ENCODE measurements at regions not wholly inside any gene's neighbourhood (a gene's known extent, or its start where the extent isn't known, plus 50 kb on each side); places are given as distances from the start of the nearest gene placed in this dataset.

DNA sequence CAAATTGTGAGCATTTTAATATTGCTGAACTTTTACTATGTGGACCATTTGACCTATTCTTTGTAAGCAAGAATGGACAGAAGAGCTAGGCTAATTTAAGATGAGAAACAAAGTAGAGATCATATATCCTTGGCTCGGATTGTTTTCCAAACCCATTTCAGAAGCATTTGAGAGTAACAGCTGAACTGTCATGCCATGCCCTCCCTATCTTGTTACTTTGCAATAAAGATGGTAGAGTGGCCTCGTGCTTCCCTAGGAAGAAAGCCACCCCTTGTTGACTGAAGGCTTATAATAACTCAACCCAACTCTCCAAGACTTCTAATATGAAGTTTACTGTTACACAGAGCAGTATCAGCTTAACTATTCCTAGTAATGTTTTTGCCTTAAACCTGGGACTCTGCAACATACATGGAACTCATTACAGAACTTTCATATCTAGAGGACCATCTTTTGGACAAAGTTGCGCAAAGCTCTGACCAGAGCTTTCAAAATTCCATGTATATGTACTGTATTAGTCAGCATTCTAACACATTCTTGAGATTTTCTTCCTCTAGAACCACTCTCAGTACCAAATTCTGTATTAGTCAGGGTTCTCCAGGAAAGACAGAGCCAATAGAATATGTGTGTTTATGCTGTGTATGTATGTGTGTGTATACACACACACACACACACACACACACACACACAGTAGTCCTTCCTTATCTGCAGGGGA, 68.7 kb downstream of the ADAMTS1 start:
- Histone ChIP-seq H3K9me1 (ENCODE audit: insufficient read depth, low read length) (no peaks in the 10 kb centered on the region), H2BK20ac (ENCODE audit: low read depth, low read length) (peak overlapping the region; percentile 78), H3K27me3 (ENCODE audit: control insufficient read depth, insufficient read depth, low read length) (no peaks in the 10 kb centered on the region), H2AK9ac (replicated peaks; ENCODE audit: low read depth, low read length, poor library complexity) (no peak overlapping the region), H3K56ac (ENCODE audit: extremely low read depth, insufficient read depth, low read length) (no peak overlapping the region), H4K91ac (ENCODE audit: insufficient read depth, low read depth, low read length) (0 out of 2 replicates have a peak overlapping the region, but pooled peaks have one; percentile 19), H3K9ac (ENCODE audit: low read depth, low read length) (no peak overlapping the region), H3K27ac (ENCODE audit: insufficient read depth, low read length) (no peak overlapping the region), H3K4ac (ENCODE audit: low read depth, low read length) (peak overlapping the region; percentile 55; the same call in 1 of the 2 replicates), H3K9me3 (ENCODE audit: control insufficient read depth, insufficient read depth, low read length) (no peaks in the 10 kb centered on the region), H4K20me1 (ENCODE audit: insufficient read depth, low read length) (no peaks in the 10 kb centered on the region), H2BK120ac (ENCODE audit: low read depth, low read length) (peak overlapping the region; percentile 50; the same call in 1 of the 2 replicates), H3K4me1 (ENCODE audit: control insufficient read depth, insufficient read depth, low read length) (peaks cover 2% of the 10 kb centered on the region; the same call in 1 of the 2 replicates), H3K23ac (ENCODE audit: low read depth, low read length) (no peak overlapping the region), H4K5ac (ENCODE audit: low read depth, low read length) (no peak overlapping the region), H3K4me3 (ENCODE audit: insufficient read depth, low read depth, low read length) (no peak overlapping the region), H3K36me3 (ENCODE audit: control insufficient read depth, insufficient read depth, low read length) (no peaks in the 10 kb centered on the region), H2BK5ac (ENCODE audit: low read depth, low read length, poor library complexity, severe bottlenecking) (peak overlapping the region; percentile 79), H3K14ac (replicated peaks; ENCODE audit: low read depth, low read length) (0 out of 2 replicates have a peak overlapping the region, but pooled peaks have one; percentile 30), H3K4me2 (ENCODE audit: low read depth, low read length) (no peak overlapping the region; the same call in 1 of the 2 replicates), H2AFZ (replicated peaks; ENCODE audit: low read length, poor library complexity) (no peak overlapping the region), H2BK15ac (ENCODE audit: low read depth, low read length) (0 out of 3 replicates have a peak overlapping the region, but pooled peaks have one; percentile 25), H3K79me1 (ENCODE audit: low read depth in 1 of 2, low read length in 2 of 2) (no peaks in the 10 kb centered on the region), H2AK5ac (ENCODE audit: low read depth, low read length) (0 out of 2 replicates have a peak overlapping the region, but pooled peaks have one; percentile 71), H3K18ac (ENCODE audit: low read depth, low read length) (peak overlapping the region; percentile 63; the same call in 1 of the 2 replicates), H4K8ac (ENCODE audit: low read depth in 2 of 2, low read length in 2 of 2) (peak overlapping the region in 1 of 2 experiments; percentile 14; a peak in 1 of 4 replicates)
- no CpG with 5 or more reads among the region's 3 CpGs for whole genome bisulfite sequencing, 2 experiments (ENCODE audit: extremely low coverage in 2 of 2, insufficient read length in 1 of 2)
- ChIA-PET POLR2A (ENCODE audit: unreplicated experiment) (no interaction called here), CTCF (no interaction called here)
- intact Hi-C loops (cut with micrococcal nuclease) (no loop called here), in situ Hi-C loops (cut with MboI; ENCODE audit: low sequenced_read_pairs) (no loop called here), dilution Hi-C loops (cut with HindIII; ENCODE audit: low sequenced_read_pairs, unreplicated experiment) (no loop called here)
- ATAC-seq (ENCODE audit: low read depth), result peak; percentile 86
- TF ChIP-seq RFX5 (IDR thresholded peaks at IDR 0.05; ENCODE audit: low read depth, low read length) (no peak), MXI1 (IDR thresholded peaks at IDR 0.05; ENCODE audit: borderline replicate concordance, low read depth, low read length) (no peak), CHD1 (IDR thresholded peaks at IDR 0.05; ENCODE audit: low read depth, low read length) (no peak), CEBPB (IDR thresholded peaks at IDR 0.05; ENCODE audit: low read depth, low read length) (peak; percentile 90), MAFK (IDR thresholded peaks at IDR 0.05; ENCODE audit: low read depth, low read length) (0 out of 2 replicates have a peak, but pooled peaks have one; percentile 9), MAZ (IDR thresholded peaks at IDR 0.05; ENCODE audit: borderline replicate concordance, low read depth, low read length) (no peak), POLR2A (IDR thresholded peaks at IDR 0.05; ENCODE audit: low read depth, low read length) (no peak), RCOR1 (IDR thresholded peaks at IDR 0.05; ENCODE audit: insufficient replicate concordance, low read length) (no peak)
- TF ChIP-seq, protein P1, sequence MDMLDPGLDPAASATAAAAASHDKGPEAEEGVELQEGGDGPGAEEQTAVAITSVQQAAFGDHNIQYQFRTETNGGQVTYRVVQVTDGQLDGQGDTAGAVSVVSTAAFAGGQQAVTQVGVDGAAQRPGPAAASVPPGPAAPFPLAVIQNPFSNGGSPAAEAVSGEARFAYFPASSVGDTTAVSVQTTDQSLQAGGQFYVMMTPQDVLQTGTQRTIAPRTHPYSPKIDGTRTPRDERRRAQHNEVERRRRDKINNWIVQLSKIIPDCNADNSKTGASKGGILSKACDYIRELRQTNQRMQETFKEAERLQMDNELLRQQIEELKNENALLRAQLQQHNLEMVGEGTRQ (IDR thresholded peaks at IDR 0.05; ENCODE audit: low read depth, low read length), result no peak
- peak; percentile 68 for DNase-seq
- BruUV-seq (replicated peaks), result no TSS peak
